DOHH2 (cell line): ENCODE measurements at regions not wholly inside any gene's neighbourhood (a gene's known extent, or its start where the extent isn't known, plus 50 kb on each side); places are given as distances from the start of the nearest gene placed in this dataset.
"Not testable (repeated sequence)": the region's sequence is repeated elsewhere in the genome, so short reads cannot be mapped to it uniquely, and the experiment has no call there.

Source experiments
- CTCF ChIP-seq: fragments of 200-600 bp; sonication (generic); IDR thresholded peaks from one replicate; pipeline ENCODE4 v1.5.1; 2014; ENCODE audit warnings: antibody characterized with exemption, mild to moderate bottlenecking, low read depth, low read length; ENCODE audit not compliant: poor library complexity, severe bottlenecking
- EZH2phosphoT487 ChIP-seq: fragments of 200-600 bp; sonication (generic); IDR thresholded peaks from 2 replicates; pipeline ENCODE4 v1.6.1; 2017; ENCODE audit warnings: borderline replicate concordance, mild to moderate bottlenecking, antibody characterized with exemption, low read length, moderate library complexity, mixed read lengths

- not testable (repeated sequence) for TF ChIP-seq CTCF, EZH2phosphoT487
These were observed 143.8 kb downstream of the SMIM20 start for GRCh38 chr4:26057839-26058238.
